Stimulated activated CD4-positive, alpha-beta T cell treated with anti-CD3 and anti-CD28 coated beads, Interleukin-12 subunit alpha, Interleukin-12 subunit beta, amount 100 ng/mL, for 24 hours (primary cell): ENCODE measurements at regions not wholly inside any gene's neighbourhood (a gene's known extent, or its start where the extent isn't known, plus 50 kb on each side); places are given as distances from the start of the nearest gene placed in this dataset.
"Not testable (repeated sequence)": the region's sequence is repeated elsewhere in the genome, so short reads cannot be mapped to it uniquely, and the experiment has no call there.

Experiments
- DNase-seq, 2 experiments: peaks; one replicate each; pipeline ENCODE4 v3.0.0-alpha.2; 2020; ENCODE audit warnings: low read depth in 2 of 2

DNA sequence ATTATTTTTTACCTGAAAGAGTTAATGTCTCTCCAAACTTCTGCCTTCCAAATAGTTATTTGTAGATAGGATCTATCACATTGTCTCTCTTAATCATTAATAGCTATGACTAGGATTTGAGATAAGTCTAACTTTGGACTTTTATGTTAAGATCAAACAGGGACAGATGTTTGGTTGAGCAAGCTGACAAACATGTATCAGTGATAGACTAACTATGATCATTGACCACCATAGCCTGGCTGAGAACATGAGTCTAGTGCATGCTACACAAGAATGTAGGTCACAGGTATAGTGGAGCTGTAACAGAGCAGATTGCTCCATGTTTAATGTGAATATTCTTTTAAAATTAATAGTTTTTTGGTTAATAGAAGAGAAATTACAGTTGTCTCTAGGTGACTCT lies 52.0 kb downstream of the SYT15B start:
- not testable (repeated sequence) for DNase-seq

GRCh38 chr10:47710443-47710842 lies 52.9 kb downstream of the SYT15B start:
- DNase-seq, result not testable (repeated sequence)

- DNase-seq, result peak; percentile 52 to 53
Observed at GRCh38 chr10:47705698-47706414, 57.5 kb downstream of the SYT15B start.

DNA sequence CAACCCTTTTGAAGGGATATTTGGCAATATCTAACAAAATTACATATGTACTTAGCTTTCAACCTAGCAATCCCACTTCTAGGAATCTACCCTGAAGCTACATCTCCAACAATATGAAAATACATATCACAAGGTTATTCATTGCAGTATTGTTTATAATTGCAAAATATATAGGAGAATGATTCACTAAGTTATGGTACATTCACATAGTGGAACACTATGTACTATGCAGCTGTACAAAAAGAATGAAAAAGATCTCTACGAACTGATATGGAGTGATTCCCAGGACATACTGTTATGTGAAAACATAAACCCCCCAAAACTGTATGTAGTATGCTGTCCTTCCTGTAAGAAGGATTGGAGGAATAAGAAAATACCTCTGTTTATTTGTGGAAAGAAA lies 62.1 kb downstream of the SYT15B start:
- not testable (repeated sequence) for DNase-seq

DNA sequence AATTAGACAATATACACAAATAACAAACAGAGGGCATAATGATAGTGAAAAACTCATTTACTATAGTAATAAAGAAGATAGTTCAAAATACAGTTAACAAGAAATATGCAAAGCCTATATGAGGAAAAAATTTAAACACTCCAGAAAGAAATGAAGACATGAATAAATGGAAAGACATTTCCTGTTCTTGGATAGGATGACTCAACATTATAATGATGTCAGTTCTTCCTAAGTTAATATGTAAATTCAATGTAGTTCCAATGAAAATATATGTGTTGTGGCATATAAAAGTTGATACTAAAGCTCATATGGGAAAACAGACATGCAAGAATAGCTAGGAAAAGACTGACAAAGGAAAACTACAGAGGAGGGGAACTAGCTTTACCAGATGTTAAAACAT lies 63.5 kb downstream of the SYT15B start:
- not testable (repeated sequence) for DNase-seq

DNA sequence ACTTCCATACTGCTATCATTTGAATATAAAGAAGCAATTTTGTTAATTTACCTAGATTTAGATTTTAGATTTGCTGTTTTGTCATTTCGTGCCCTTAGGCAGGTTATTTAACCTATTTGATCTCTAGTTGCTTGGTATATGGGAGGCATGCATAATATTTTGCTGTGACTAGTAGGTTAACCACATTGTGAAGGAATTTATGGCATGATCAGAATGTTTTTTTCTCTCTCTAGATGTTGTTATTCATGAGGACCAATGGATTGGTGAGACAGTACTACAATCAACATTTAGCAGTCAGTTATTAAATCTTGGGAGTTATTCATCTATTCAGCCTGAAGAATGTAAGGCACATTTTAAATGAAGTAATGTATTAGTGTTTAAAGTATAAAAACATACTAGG lies 67.2 kb downstream of the SYT15B start:
- DNase-seq, result not testable (repeated sequence)

DNA sequence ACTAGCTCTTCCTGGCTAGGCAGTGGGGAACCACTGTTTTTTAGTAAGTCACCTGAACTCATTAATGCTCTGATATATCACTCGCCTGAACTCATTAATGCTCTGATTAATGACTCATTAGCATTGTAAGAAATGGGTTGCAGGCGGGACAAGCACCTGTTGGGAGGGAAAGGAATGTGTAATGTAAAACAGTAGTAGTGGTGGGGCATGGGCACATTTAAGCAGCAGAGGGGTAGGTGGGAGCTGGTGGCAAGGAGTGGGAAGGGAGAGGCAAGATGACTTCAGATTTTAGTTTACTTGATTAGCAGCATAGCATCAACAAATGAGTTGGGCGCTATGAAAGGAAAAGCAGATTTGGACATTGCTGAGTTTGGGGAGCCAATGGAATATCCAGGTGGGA lies 68.2 kb downstream of the SYT15B start:
- not testable (repeated sequence) for DNase-seq

- not testable (repeated sequence) for DNase-seq
Observed at GRCh38 chr10:47690304-47690703, 73.1 kb downstream of the SYT15B start.

GRCh38 chr10:47683826-47684475 lies 79.4 kb downstream of the SYT15B start:
- DNase-seq, result not testable (repeated sequence)

GRCh38 chr10:47681638-47681990 lies 81.8 kb downstream of the SYT15B start:
- not testable (repeated sequence) for DNase-seq

GRCh38 chr10:47680848-47681637 lies 82.3 kb downstream of the SYT15B start:
- DNase-seq, result not testable (repeated sequence)

- not testable (repeated sequence) for DNase-seq
Observed at GRCh38 chr10:47676102-47676501, 87.3 kb downstream of the SYT15B start.

- not testable (repeated sequence) for DNase-seq
Observed at GRCh38 chr10:47675577-47675976, 87.8 kb downstream of the SYT15B start.

- not testable (repeated sequence) for DNase-seq
Observed at GRCh38 chr10:47673128-47673527, 90.3 kb downstream of the SYT15B start.

DNA sequence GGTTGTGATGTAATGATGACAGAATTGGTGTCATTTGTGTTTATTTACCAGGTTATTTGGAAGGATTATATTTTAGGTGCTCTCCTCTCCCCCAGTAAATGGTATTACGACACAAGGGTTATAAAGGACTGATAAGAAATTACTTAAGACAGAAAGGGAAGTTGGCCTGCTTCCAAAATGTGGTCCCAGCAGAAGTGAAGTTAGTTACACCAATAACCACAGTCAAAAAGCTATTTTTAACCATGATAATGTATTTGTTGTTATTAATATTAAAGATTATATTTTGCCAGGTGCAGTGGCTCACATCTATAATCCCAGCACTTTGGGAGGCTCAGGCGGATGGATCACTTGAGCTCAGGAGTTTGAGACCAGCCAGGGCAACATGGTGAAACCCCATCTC lies 92.5 kb downstream of the SYT15B start:
- not testable (repeated sequence) for DNase-seq

GRCh38 chr10:47661955-47662577 lies 101.3 kb downstream of the SYT15B start:
- DNase-seq, result not testable (repeated sequence)

DNA sequence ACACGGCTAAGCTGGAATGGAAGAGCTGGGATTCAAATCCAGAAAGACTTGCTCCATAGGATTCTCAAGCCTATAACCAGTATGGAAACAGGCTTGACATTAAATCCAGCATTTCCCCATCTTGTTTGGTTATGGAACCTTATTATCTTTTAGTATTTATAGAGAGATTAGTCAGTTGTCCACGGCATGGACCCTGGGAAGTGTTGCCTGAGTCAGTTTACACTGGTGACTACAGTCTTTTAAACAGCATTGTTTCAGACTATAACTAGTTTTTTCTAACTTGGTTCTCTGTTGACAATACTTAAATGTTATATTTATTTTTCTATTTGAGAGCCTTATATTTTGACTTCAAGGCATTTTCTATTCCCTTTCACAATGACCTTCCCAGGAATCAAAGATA lies 106.7 kb downstream of the SYT15B start:
- DNase-seq, result not testable (repeated sequence)

DNA sequence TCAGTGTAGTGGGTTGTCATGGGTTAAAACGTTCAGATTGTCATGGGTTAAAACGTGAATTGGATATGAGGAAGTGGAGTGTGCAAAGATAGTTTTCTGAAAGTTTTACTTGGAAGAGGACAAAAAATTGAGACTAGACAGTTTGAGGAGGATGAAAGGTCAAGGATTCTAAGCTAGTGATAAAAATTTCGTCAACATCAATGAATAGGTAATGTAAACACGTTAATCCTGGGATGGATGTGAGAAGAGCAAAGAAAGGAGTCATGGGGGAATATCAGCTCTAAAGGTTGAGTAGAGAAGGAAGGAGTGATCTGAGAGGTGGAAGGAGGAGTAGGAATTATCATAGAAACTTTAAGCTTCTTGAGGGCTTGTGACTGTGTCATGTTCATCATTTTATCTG lies 109.2 kb downstream of the SYT15B start:
- not testable (repeated sequence) for DNase-seq

- DNase-seq, result not testable (repeated sequence)
Observed at GRCh38 chr10:47648594-47648993, 114.8 kb downstream of the SYT15B start.

DNA sequence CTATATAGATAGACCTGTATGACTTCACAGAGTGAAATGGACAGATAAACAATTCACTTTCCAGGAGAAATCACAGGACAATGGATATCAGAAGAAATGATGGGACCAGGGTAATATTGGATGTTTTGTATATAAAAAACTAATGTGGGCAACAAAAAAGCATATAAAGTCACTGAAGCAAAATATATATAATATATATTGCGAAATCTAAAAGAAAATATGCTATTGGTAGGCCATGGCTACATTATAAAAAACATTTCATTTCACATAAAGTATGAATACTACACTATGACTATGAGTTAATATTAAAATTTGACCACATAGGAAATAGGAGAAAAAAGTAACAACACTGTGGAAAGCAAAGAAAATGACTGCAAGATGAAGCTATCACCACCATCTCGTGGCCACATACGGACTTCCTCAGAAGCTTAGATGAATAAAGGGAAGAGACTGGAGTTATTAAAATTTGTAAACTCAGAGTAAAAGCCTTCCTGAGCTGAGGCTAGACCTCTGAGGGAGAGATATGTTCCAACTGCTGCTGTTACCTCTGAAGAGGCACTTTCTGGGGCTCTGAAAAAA lies 115.8 kb downstream of the SYT15B start:
- not testable (repeated sequence) for DNase-seq

GRCh38 chr10:47646686-47647273 lies 116.6 kb downstream of the SYT15B start:
- peak in 1 of 2 experiments; percentile 1 for DNase-seq
